ENCODE measurements at regions not wholly inside any gene's neighbourhood (a gene's known extent, or its start where the extent isn't known, plus 50 kb on each side); places are given as distances from the start of the nearest gene placed in this dataset.

GRCh38 chr2:181753686-181754085, 73.4 kb upstream of the NEUROD1 start:
- Histone ChIP-seq H3K27ac (ENCODE audit: control insufficient read depth, insufficient read depth) (no peak overlapping the region), H3K79me2 (ENCODE audit: control insufficient read depth, insufficient read depth, low read length) (no peaks in the 10 kb centered on the region), H3K4me1 (ENCODE audit: control insufficient read depth, insufficient read depth, low read length) (no peaks in the 10 kb centered on the region), H3K9me3 (replicated peaks; ENCODE audit: control insufficient read depth, insufficient read depth, low read length) (no peaks in the 10 kb centered on the region), H2AFZ (ENCODE audit: control insufficient read depth, low read depth, low read length) (no peak overlapping the region), H3K4me3 (no peak overlapping the region), H4K20me1 (ENCODE audit: control insufficient read depth, insufficient read depth) (no peaks in the 10 kb centered on the region), H3K9ac (ENCODE audit: control insufficient read depth, insufficient read depth, low read length) (no peak overlapping the region), H3K27me3 (replicated peaks in 1 of 2; ENCODE audit: control insufficient read depth in 2 of 2, insufficient read depth in 2 of 2, low read length in 1 of 2) (peaks cover 0 to 2% of the 10 kb centered on the region in 2 experiments; a peak in 2 of 4 replicates), H3K36me3 (ENCODE audit: control insufficient read depth in 2 of 2, insufficient read depth in 2 of 2, low read length in 1 of 2) (no peaks in the 10 kb centered on the region), H3K4me2 (ENCODE audit: control insufficient read depth, insufficient read depth) (no peak overlapping the region)
- FAIRE-seq (no peak), ATAC-seq (no peak), DNase-seq (ENCODE audit: low read depth, low spot score) (no peak)
- no TSS peak for BruUV-seq (replicated peaks)
- intact Hi-C loops (cut with micrococcal nuclease; ENCODE audit: unreplicated experiment) = no loop called here
- TF ChIP-seq NFIC (IDR thresholded peaks at IDR 0.05; ENCODE audit: low read depth, low read length) (no peak), BCL11A (IDR thresholded peaks at IDR 0.05; ENCODE audit: low read depth, low read length) (no peak)
- ChIA-PET RAD21 (ENCODE audit: unreplicated experiment) (no interaction called here), CTCF (no interaction called here), POLR2A (no interaction called here), SMC1A (ENCODE audit: uncharacterized antibody, unreplicated experiment) (interaction anchor here (0.9 kb wide), 1 partner anchor 17 kb away, joined by 3 read pairs; no protein-coding TSS in a partner anchor)
- in situ Hi-C loops (cut with MboI) = no loop called here
- WGBS (ENCODE audit: insufficient coverage, insufficient replicate concordance, low lambda C conversion rate, missing lambda C conversion rate) = 23% methylated on average over 4 of the region's 4 CpGs

GRCh38 chr2:181754105-181754504, 73.8 kb upstream of the NEUROD1 start:
- no peak for ATAC-seq
- H3K79me2 ChIP-seq (ENCODE audit: control insufficient read depth, insufficient read depth, low read length) = no peaks in the 10 kb centered on the region
- no peak overlapping the region for H3K4me2 ChIP-seq (ENCODE audit: control insufficient read depth, insufficient read depth)
- no peaks in the 10 kb centered on the region for H4K20me1 ChIP-seq (ENCODE audit: control insufficient read depth, insufficient read depth)
- intact Hi-C loops (cut with micrococcal nuclease; ENCODE audit: unreplicated experiment) = no loop called here
- H3K4me1 ChIP-seq (ENCODE audit: control insufficient read depth, insufficient read depth, low read length) = no peaks in the 10 kb centered on the region
- no peak for FAIRE-seq
- ChIA-PET SMC1A (ENCODE audit: uncharacterized antibody, unreplicated experiment) (interaction anchor here (0.9 kb wide), 1 partner anchor 17 kb away, joined by 3 read pairs; no protein-coding TSS in a partner anchor), RAD21 (ENCODE audit: unreplicated experiment) (no interaction called here), CTCF (interaction anchor here (1.0 to 1.5 kb wide), 2 partner anchors 11 to 35 kb away, joined by 3 read pairs; no protein-coding TSS in a partner anchor), POLR2A (no interaction called here)
- WGBS (ENCODE audit: insufficient coverage, insufficient replicate concordance, low lambda C conversion rate, missing lambda C conversion rate) = 72% methylated on average over 3 of the region's 3 CpGs
- no peak overlapping the region for H2AFZ ChIP-seq (ENCODE audit: control insufficient read depth, low read depth, low read length)
- no TSS peak for BruUV-seq (replicated peaks)
- H3K9me3 ChIP-seq (replicated peaks; ENCODE audit: control insufficient read depth, insufficient read depth, low read length) = no peaks in the 10 kb centered on the region
- H3K4me3 ChIP-seq = no peak overlapping the region
- no peak for DNase-seq (ENCODE audit: low read depth, low spot score)
- H3K27me3 ChIP-seq (replicated peaks in 1 of 2; ENCODE audit: control insufficient read depth in 2 of 2, insufficient read depth in 2 of 2, low read length in 1 of 2) = peaks cover 0 to 2% of the 10 kb centered on the region in 2 experiments; a peak in 2 of 4 replicates
- no peak overlapping the region for H3K9ac ChIP-seq (ENCODE audit: control insufficient read depth, insufficient read depth, low read length)
- H3K36me3 ChIP-seq (ENCODE audit: control insufficient read depth in 2 of 2, insufficient read depth in 2 of 2, low read length in 1 of 2) = no peaks in the 10 kb centered on the region
- in situ Hi-C loops (cut with MboI) = no loop called here
- no peak overlapping the region for H3K27ac ChIP-seq (ENCODE audit: control insufficient read depth, insufficient read depth)
- TF ChIP-seq RB1 (IDR thresholded peaks at IDR 0.05; ENCODE audit: borderline replicate concordance) (no peak), CREM (IDR thresholded peaks at IDR 0.05; ENCODE audit: low read depth) (no peak), CHD2 (IDR thresholded peaks at IDR 0.05; ENCODE audit: borderline replicate concordance, low read depth, low read length) (no peak), RELA (IDR thresholded peaks at IDR 0.05; ENCODE audit: borderline replicate concordance, partially characterized antibody) (no peak), USF1 (IDR thresholded peaks at IDR 0.05; ENCODE audit: borderline replicate concordance, extremely low read length, insufficient read depth, low read depth, low read length) (no peak)
- TF ChIP-seq, protein P1, sequence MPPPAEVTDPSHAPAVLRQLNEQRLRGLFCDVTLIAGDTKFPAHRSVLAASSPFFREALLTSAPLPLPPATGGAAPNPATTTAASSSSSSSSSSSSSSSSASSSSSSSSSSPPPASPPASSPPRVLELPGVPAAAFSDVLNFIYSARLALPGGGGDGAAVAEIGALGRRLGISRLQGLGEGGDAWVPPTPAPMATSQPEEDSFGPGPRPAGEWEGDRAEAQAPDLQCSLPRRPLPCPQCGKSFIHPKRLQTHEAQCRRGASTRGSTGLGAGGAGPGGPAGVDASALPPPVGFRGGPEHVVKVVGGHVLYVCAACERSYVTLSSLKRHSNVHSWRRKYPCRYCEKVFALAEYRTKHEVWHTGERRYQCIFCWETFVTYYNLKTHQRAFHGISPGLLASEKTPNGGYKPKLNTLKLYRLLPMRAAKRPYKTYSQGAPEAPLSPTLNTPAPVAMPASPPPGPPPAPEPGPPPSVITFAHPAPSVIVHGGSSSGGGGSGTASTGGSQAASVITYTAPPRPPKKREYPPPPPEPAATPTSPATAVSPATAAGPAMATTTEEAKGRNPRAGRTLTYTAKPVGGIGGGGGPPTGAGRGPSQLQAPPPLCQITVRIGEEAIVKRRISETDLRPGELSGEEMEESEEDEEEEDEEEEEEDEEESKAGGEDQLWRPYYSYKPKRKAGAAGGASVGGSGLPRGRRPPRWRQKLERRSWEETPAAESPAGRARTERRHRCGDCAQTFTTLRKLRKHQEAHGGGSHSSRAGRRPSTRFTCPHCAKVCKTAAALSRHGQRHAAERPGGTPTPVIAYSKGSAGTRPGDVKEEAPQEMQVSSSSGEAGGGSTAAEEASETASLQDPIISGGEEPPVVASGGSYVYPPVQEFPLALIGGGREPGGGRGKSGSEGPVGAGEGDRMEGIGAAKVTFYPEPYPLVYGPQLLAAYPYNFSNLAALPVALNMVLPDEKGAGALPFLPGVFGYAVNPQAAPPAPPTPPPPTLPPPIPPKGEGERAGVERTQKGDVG (CRISPR knock-in tag; IDR thresholded peaks at IDR 0.05) = no peak

Data from GM12878 (cell line).